ENCODE measurements at regions not wholly inside any gene's neighbourhood (a gene's known extent, or its start where the extent isn't known, plus 50 kb on each side); places are given as distances from the start of the nearest gene placed in this dataset.
"Not testable (repeated sequence)": the region's sequence is repeated elsewhere in the genome, so short reads cannot be mapped to it uniquely, and the experiment has no call there.

GRCh38 chr15:34651997-34652725 lies 68.7 kb upstream of the GOLGA8B start:
- no peak for DNase-seq

DNA sequence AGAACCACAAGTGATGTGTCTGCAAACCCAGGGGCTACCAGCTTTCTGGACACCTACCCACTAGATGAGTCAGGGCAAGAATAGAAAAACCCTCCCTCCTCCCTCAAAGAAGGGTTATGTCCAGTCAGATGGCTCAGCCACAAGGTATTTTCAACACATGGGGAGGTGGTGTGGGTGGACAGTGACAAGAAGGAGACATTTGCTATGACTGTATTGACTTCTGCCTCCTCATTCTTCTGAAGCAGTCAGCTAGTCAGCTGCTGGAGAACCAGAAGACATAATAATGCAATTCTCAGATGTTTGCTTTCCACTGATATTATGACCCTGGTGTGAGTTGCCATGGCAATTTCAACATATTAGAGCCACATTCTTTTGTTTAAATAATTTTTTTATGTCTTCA lies 66.7 kb upstream of the GOLGA8B start:
- peak in 1 of 51 donors; percentile 8 for DNase-seq

GRCh38 chr15:34648294-34648631 lies 64.8 kb upstream of the GOLGA8B start:
- no peak for DNase-seq

- no peak for DNase-seq
These were observed 64.3 kb upstream of the GOLGA8B start for GRCh38 chr15:34647569-34648293.

DNA sequence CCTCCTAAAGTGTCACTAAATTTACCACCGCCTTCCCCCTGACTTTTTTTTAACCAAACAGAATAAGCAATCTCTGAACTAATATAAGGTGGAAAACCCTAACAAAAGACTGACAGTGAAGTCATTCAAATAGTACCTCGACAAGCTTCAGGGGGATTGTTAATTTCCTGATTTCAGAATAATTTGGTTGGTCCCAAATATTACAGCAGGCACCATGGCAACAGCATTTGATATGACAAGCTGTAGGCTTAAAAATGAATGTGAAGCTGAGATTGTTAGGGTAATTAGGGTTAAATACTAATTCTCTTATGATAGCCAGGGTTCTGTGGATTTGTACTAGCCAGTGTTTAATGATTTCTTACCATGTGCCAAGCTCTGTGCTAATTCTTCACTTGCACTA lies 63.5 kb upstream of the GOLGA8B start:
- no peak for DNase-seq

- DNase-seq = no peak
These were observed 61.4 kb upstream of the GOLGA8B start for GRCh38 chr15:34644851-34645250.

GRCh38 chr15:34644061-34644460 lies 60.6 kb upstream of the GOLGA8B start:
- no peak for DNase-seq

DNA sequence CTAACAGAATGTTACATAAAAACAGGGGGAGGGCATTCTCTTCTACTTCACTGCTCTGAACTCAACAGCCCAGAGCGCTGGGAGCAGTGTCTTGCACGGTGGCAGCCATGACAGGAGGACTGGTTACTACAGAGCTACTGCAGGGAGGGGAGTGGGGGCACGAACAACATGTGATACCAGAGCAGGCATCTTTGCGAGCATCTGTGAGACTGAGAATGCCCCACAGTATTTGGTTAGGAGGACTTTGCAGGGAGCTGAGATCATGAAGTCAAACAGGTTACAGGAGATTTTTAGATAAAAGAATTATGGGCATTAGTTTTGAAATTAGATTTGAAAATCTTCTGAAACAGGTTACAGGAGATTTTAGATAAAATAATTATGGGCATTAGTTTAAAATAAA lies 58.8 kb upstream of the GOLGA8B start:
- DNase-seq = no peak

GRCh38 chr15:34640661-34641060 lies 57.2 kb upstream of the GOLGA8B start:
- DNase-seq = no peak

- no peak for DNase-seq
These were observed 53.9 kb upstream of the GOLGA8B start for GRCh38 chr15:34637305-34637704.

- DNase-seq = not testable (repeated sequence)
These were observed 50.2 kb upstream of the GOLGA8B start for GRCh38 chr15:34633602-34634001.

Data from hypothalamus (tissue), 51 donors.